ENCODE measurements at regions not wholly inside any gene's neighbourhood (a gene's known extent, or its start where the extent isn't known, plus 50 kb on each side); places are given as distances from the start of the nearest gene placed in this dataset.

DNA sequence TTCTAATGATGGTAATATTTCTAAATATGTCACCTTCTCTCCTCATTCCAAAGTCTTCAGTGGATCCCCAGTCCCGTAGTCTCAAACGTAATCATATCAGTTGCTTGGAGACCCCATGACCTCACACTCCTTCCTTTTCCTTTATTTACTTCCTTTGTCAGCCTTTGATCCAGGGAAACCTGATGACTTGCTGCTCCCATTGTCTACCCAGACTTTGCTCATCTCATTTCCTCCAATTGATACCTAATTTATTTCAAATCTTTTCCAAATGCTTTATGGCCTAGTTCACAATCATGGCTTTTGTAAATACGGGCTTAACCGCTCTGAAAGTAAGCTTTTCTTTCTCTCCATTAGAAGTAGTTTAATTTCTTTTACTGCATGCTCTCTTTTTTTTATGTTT, 402.4 kb upstream of the CYRIA start:
- TF ChIP-seq, protein P1, sequence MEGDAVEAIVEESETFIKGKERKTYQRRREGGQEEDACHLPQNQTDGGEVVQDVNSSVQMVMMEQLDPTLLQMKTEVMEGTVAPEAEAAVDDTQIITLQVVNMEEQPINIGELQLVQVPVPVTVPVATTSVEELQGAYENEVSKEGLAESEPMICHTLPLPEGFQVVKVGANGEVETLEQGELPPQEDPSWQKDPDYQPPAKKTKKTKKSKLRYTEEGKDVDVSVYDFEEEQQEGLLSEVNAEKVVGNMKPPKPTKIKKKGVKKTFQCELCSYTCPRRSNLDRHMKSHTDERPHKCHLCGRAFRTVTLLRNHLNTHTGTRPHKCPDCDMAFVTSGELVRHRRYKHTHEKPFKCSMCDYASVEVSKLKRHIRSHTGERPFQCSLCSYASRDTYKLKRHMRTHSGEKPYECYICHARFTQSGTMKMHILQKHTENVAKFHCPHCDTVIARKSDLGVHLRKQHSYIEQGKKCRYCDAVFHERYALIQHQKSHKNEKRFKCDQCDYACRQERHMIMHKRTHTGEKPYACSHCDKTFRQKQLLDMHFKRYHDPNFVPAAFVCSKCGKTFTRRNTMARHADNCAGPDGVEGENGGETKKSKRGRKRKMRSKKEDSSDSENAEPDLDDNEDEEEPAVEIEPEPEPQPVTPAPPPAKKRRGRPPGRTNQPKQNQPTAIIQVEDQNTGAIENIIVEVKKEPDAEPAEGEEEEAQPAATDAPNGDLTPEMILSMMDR (IDR thresholded peaks at IDR 0.05; ENCODE audit: low read depth, low read length), result no peak
- no peak for DNase-seq (ENCODE audit: extremely low read depth, low read depth)

- DNase-seq (ENCODE audit: extremely low read depth, low read depth), result no peak
- TF ChIP-seq, protein P1 (IDR thresholded peaks at IDR 0.05; ENCODE audit: low read depth, low read length), result no peak
Measured at GRCh38 chr2:17065536-17065935, 399.9 kb upstream of the CYRIA start.

DNA sequence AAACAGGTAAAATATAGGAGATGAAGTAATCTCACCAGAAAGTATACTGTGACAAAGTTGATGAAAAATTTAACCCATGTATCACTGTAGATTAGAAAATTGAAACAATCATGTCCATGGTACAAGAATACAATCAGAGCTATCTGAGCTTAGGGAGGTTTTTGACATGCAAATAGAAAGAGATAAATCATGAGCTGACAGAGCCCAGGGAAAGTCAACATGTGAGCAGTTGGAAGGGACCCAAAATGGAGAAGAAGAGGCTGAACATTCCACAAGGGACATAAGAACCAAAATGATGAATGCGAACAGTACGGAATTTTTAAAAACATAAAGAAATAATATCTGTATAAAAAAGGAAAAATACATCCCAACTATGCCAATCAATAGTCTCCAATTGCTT, 395.4 kb upstream of the CYRIA start:
- DNase-seq (ENCODE audit: extremely low read depth, low read depth), result no peak
- TF ChIP-seq, protein P1 (IDR thresholded peaks at IDR 0.05; ENCODE audit: low read depth, low read length), result no peak

DNA sequence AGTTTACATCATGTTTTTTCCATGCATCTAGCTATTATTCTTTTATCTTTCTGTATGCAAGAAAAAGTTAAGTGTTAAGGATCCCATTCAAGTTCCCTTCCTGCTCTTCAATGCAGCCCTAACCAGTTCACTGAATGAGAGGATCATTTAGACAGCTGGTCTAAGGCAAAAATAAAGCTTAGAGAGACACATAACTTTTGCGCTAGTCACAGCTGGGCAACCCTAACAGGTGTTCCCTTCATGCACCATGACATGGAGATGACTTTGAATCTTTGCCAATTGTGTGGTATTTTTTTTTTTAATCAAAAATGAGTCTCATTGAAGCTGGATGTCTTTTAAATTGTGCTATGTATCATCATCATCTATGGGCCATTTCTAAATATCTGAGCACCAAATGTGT, 393.8 kb upstream of the CYRIA start:
- TF ChIP-seq, protein P1 (IDR thresholded peaks at IDR 0.05; ENCODE audit: low read depth, low read length), result no peak
- no peak for DNase-seq (ENCODE audit: extremely low read depth, low read depth)

GRCh38 chr2:17058772-17059402, 393.3 kb upstream of the CYRIA start:
- DNase-seq (ENCODE audit: extremely low read depth, low read depth), result no peak
- TF ChIP-seq, protein P1 (IDR thresholded peaks at IDR 0.05; ENCODE audit: low read depth, low read length), result no peak

- no peak for DNase-seq (ENCODE audit: extremely low read depth, low read depth)
- TF ChIP-seq, protein P1 (IDR thresholded peaks at IDR 0.05; ENCODE audit: low read depth, low read length), result no peak
Measured at GRCh38 chr2:17057109-17058017, 391.7 kb upstream of the CYRIA start.

DNA sequence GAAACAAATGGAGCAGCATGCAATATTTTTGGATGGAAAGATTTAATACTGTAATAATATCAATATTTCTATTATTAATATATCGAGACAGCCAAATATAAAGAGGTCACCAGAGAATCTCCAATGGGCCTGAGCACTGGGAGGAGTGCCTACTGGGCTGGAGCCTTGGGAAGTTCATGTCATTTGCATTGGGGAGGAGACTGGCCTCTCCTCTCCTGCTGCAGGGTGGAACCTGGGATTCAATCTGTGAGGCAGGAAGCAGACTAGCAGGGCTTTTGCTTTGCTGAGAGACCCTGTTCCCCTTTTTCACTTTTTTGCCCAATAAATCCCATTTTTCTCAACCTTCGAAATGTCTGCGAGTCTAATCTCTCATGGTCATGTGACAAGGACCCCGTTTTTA, 390.6 kb upstream of the CYRIA start:
- TF ChIP-seq, protein P1 (IDR thresholded peaks at IDR 0.05; ENCODE audit: low read depth, low read length), result no peak
- DNase-seq (ENCODE audit: extremely low read depth, low read depth), result no peak

All from AG09319 (cell line).